H1 (cell line): ENCODE measurements at regions not wholly inside any gene's neighbourhood (a gene's known extent, or its start where the extent isn't known, plus 50 kb on each side); places are given as distances from the start of the nearest gene placed in this dataset.
A peak's percentile ranks its signal among the peaks of the same experiment; 100 is the strongest.

ENCODE experiments used
- CTCF ChIA-PET: fragments of 300-600 bp; sonication (Branson Sonifier 250); formaldehyde crosslinking; loops from one replicate; lab custom pipeline; 2021; ENCODE audit not compliant: partially characterized antibody; lab: Charles Lee
- POLR2A ChIA-PET: fragments of 300-600 bp; sonication (Branson Sonifier 250); formaldehyde crosslinking; loops from one replicate; lab custom pipeline; 2021; ENCODE audit warnings: inconsistent platforms; ENCODE audit not compliant: partially characterized antibody; lab: Charles Lee
- DNase-seq, 2 experiments: peaks; one replicate each; pipeline versions ENCODE4 v3.0.0 to v3.0.0-alpha.2; 2010 to 2022; ENCODE audit warnings: low spot score in 2 of 2, low read depth in 1 of 2, mixed read lengths in 1 of 2
- FAIRE-seq: peaks from 2 replicates; lab custom pipeline; 2011; peaks lifted over from hg19 to GRCh38; lab: Jason Lieb, UNC
- H2AFZ ChIP-seq: 2 replicates; pipeline ENCODE4 v1.8.1; 2012; ENCODE audit warnings: low read length, inconsistent platforms
- H2AK5ac ChIP-seq: 2 replicates; pipeline ENCODE4 v1.6.1; 2013; ENCODE audit warnings: low read depth, low read length
- H2BK120ac ChIP-seq: replicated peaks from 2 replicates; pipeline ENCODE3; 2013; ENCODE audit warnings: low read depth, low read length, inconsistent platforms
- H2BK12ac ChIP-seq: 2 replicates; pipeline ENCODE4 v1.6.1; 2013; ENCODE audit warnings: low read depth, low read length
- H2BK15ac ChIP-seq: 2 replicates; pipeline ENCODE4 v1.6.1; 2013; ENCODE audit warnings: low read length
- H2BK20ac ChIP-seq: 2 replicates; pipeline ENCODE4 v1.6.1; 2013; ENCODE audit warnings: low read length
- H2BK5ac ChIP-seq: 2 replicates; pipeline ENCODE4 v1.6.1; 2013; ENCODE audit warnings: low read depth, low read length
- H3K14ac ChIP-seq: 2 replicates; pipeline ENCODE4 v1.6.1; 2013; ENCODE audit warnings: inconsistent platforms; ENCODE audit not compliant: insufficient read length
- H3K18ac ChIP-seq: 2 replicates; pipeline ENCODE4 v1.6.1; 2013; ENCODE audit warnings: low read length; ENCODE audit errors: extremely low read depth
- H3K23ac ChIP-seq: 2 replicates; pipeline ENCODE4 v1.6.1; 2013; ENCODE audit warnings: inconsistent platforms; ENCODE audit not compliant: insufficient read length
- H3K23me2 ChIP-seq: 2 replicates; pipeline ENCODE4 v1.6.1; 2013; ENCODE audit warnings: low read depth, low read length
- H3K27ac ChIP-seq: 2 replicates; pipeline ENCODE4 v1.6.1; 2011; ENCODE audit warnings: low read depth, low read length, inconsistent platforms
- H3K27me3 ChIP-seq, 4 experiments: replicated peaks in 1 of 4; 1 replicate in 1 of 4; 2 replicates in 3 of 4; pipeline versions ENCODE4 v1.6.1 to v1.8.1; 2011 to 2013; ENCODE audit warnings: low read length in 3 of 4, mild to moderate bottlenecking in 3 of 4, inconsistent platforms in 2 of 4, mixed read lengths in 2 of 4, moderate library complexity in 1 of 4; ENCODE audit not compliant: control insufficient read depth in 3 of 4, insufficient read depth in 3 of 4; ENCODE audit errors: extremely low read depth in 1 of 4
- H3K36me3 ChIP-seq, 4 experiments: 2 replicates each; pipeline versions ENCODE4 v1.6.1 to v1.8.1; 2011 to 2013; ENCODE audit warnings: mild to moderate bottlenecking in 4 of 4, low read length in 3 of 4, moderate library complexity in 2 of 4, control low read depth in 1 of 4, inconsistent platforms in 1 of 4; ENCODE audit not compliant: insufficient read depth in 4 of 4, control insufficient read depth in 2 of 4
- H3K4ac ChIP-seq: replicated peaks from 2 replicates; pipeline ENCODE3; 2013; ENCODE audit warnings: low read length, low read depth, mixed read lengths, inconsistent platforms; ENCODE audit not compliant: insufficient read length
- H3K4me1 ChIP-seq, 4 experiments: replicated peaks in 1 of 4; 1 replicate in 1 of 4; 2 replicates in 3 of 4; pipeline versions ENCODE4 v1.6.1 to v1.8.1; 2011 to 2013; ENCODE audit warnings: low read length in 3 of 4, inconsistent platforms in 2 of 4, mixed read lengths in 1 of 4; ENCODE audit not compliant: insufficient read depth in 4 of 4, control insufficient read depth in 3 of 4
- H3K4me2 ChIP-seq, 2 experiments: 2 replicates each; pipeline versions ENCODE4 v1.6.1 to v1.8.1; 2011 to 2013; ENCODE audit warnings: low read depth in 2 of 2, low read length in 2 of 2, control low read depth in 1 of 2, inconsistent platforms in 1 of 2, mild to moderate bottlenecking in 1 of 2; ENCODE audit not compliant: insufficient read depth in 1 of 2
- H3K4me3 ChIP-seq, 4 experiments: fragments of 200-600, 300-600 bp in 1 of 4; sonication (generic), shearing (Covaris generic), sonication (Bioruptor Twin) in 1 of 4; 2 replicates each; pipeline versions ENCODE4 v1.5.1 to v1.8.1; 2011 to 2016; ENCODE audit warnings: low read length in 4 of 4, low read depth in 3 of 4, control low read depth in 2 of 4, inconsistent platforms in 2 of 4, mild to moderate bottlenecking in 2 of 4, mixed read lengths in 1 of 4, moderate library complexity in 1 of 4; ENCODE audit not compliant: insufficient read depth in 2 of 4; ENCODE audit errors: extremely low read depth in 1 of 4
- H3K56ac ChIP-seq: replicated peaks from 2 replicates; pipeline ENCODE3; 2013; ENCODE audit warnings: low read depth, mild to moderate bottlenecking, mixed read lengths, low read length, inconsistent platforms; ENCODE audit not compliant: insufficient read length
- H3K79me1 ChIP-seq: 2 replicates; pipeline ENCODE4 v1.6.1; 2013; ENCODE audit warnings: low read depth, low read length, control low read depth
- H3K79me2 ChIP-seq, 2 experiments: 2 replicates each; pipeline versions ENCODE4 v1.6.1 to v1.8.1; 2012 to 2013; ENCODE audit warnings: low read length in 2 of 2, mild to moderate bottlenecking in 2 of 2, inconsistent platforms in 1 of 2; ENCODE audit not compliant: insufficient read depth in 2 of 2, control insufficient read depth in 1 of 2
- H3K9ac ChIP-seq, 4 experiments: replicated peaks in 1 of 4; 1 replicate in 1 of 4; 2 replicates in 3 of 4; pipeline versions ENCODE4 v1.6.1 to v1.8.1; 2011 to 2013; ENCODE audit warnings: low read depth in 3 of 4, low read length in 3 of 4, control low read depth in 2 of 4, mild to moderate bottlenecking in 2 of 4, moderate library complexity in 2 of 4, inconsistent platforms in 1 of 4; ENCODE audit errors: extremely low read depth in 1 of 4
- H3K9me3 ChIP-seq, 2 experiments: 2 replicates each; pipeline versions ENCODE4 v1.6.1 to v1.8.1; 2012 to 2013; ENCODE audit warnings: mild to moderate bottlenecking in 2 of 2, moderate library complexity in 2 of 2, control low read depth in 1 of 2, inconsistent platforms in 1 of 2, low read depth in 1 of 2, low read length in 1 of 2, mixed read lengths in 1 of 2; ENCODE audit not compliant: insufficient read depth in 2 of 2
- H4K20me1 ChIP-seq, 2 experiments: replicated peaks in 1 of 2; 2 replicates each; pipeline versions ENCODE3 to v1.8.1; 2011 to 2013; ENCODE audit warnings: inconsistent platforms in 2 of 2, low read length in 2 of 2, mild to moderate bottlenecking in 1 of 2; ENCODE audit not compliant: insufficient read depth in 2 of 2, control insufficient read depth in 1 of 2
- H4K5ac ChIP-seq: 2 replicates; pipeline ENCODE4 v1.6.1; 2013; ENCODE audit warnings: low read length, low read depth, mixed read lengths, inconsistent platforms; ENCODE audit not compliant: insufficient read length
- H4K8ac ChIP-seq: 2 replicates; pipeline ENCODE4 v1.8.0; 2013; ENCODE audit warnings: mild to moderate bottlenecking, moderate library complexity, low read length, inconsistent platforms; ENCODE audit not compliant: insufficient read depth; ENCODE audit errors: extremely low read depth
- H4K91ac ChIP-seq: replicated peaks from 2 replicates; pipeline ENCODE3; 2013; ENCODE audit warnings: low read length, mixed read lengths, inconsistent platforms; ENCODE audit not compliant: insufficient read length
- CEBPB ChIP-seq: IDR thresholded peaks from 2 replicates; pipeline ENCODE4 v1.6.1; 2012; ENCODE audit warnings: low read depth, low read length
- CTBP2 ChIP-seq: IDR thresholded peaks from 2 replicates; pipeline ENCODE4 v1.7.0; 2011; ENCODE audit warnings: borderline replicate concordance, mild to moderate bottlenecking, moderate library complexity, mixed read lengths, low read length; ENCODE audit not compliant: insufficient read depth, insufficient read length
- CTCF ChIP-seq, 3 experiments: IDR thresholded peaks; 1 replicate in 2 of 3; 2 replicates in 1 of 3; pipeline versions ENCODE4 v1.5.1 to v1.6.1; 2011; ENCODE audit warnings: low read length in 3 of 3, mild to moderate bottlenecking in 3 of 3, inconsistent platforms in 2 of 3, low read depth in 1 of 3, moderate library complexity in 1 of 3; ENCODE audit not compliant: insufficient read depth in 1 of 3; ENCODE audit errors: control extremely low read depth in 1 of 3
- EGR1 ChIP-seq: IDR thresholded peaks from 2 replicates; pipeline ENCODE4 v1.6.1; 2011; ENCODE audit warnings: low read depth, low read length, borderline replicate concordance
- KDM5A ChIP-seq: fragments of 200-600 bp; IDR thresholded peaks from 2 replicates; pipeline ENCODE4 v1.7.1; 2012; ENCODE audit warnings: mild to moderate bottlenecking, low read length, inconsistent platforms, mixed read lengths
- RAD21 ChIP-seq, 2 experiments: IDR thresholded peaks in 1 of 2; conservative IDR thresholded peaks in 1 of 2; 2 replicates each; pipeline ENCODE4 v1.6.1; 2011; ENCODE audit warnings: low read depth in 2 of 2, low read length in 2 of 2, improper control_type of control experiment in 1 of 2, inconsistent platforms in 1 of 2, mild to moderate bottlenecking in 1 of 2, moderate library complexity in 1 of 2
- SIRT6 ChIP-seq: IDR thresholded peaks from one replicate; pipeline ENCODE4 v1.7.1; 2012; ENCODE audit warnings: low read length, inconsistent platforms
- YY1 ChIP-seq: IDR thresholded peaks from 2 replicates; pipeline ENCODE4 v1.6.1; 2011; ENCODE audit warnings: low read depth, mild to moderate bottlenecking, low read length
- WGBS, 2 experiments: shearing (Covaris generic) in 1 of 2; methylation state at CpG; one replicate each; pipeline versions ENCODE4 v1.1.6 to v1.1.7; 2013 to 2015; ENCODE audit warnings: low lambda C conversion rate in 2 of 2, mixed read lengths in 2 of 2, inconsistent platforms in 1 of 2, low coverage in 1 of 2, missing lambda C conversion rate in 1 of 2; ENCODE audit not compliant: insufficient replicate concordance in 2 of 2, insufficient coverage in 1 of 2, insufficient read length in 1 of 2; ENCODE audit errors: extremely low coverage in 1 of 2, missing lambda C conversion rate in 1 of 2; 5-methylcytosine and 5-hydroxymethylcytosine counted together

- no peak overlapping the region for H3K23ac ChIP-seq
- no peak overlapping the region for H4K91ac ChIP-seq
- H3K36me3 ChIP-seq: peaks cover 0 to 4% (median 0%) of the 10 kb centered on the region in 4 experiments; a peak in 2 of 8 replicates
- no peak overlapping the region for H4K5ac ChIP-seq
- DNase-seq: no peak
- H2BK5ac ChIP-seq: no peak overlapping the region
- 94% methylated on average over 11 of the region's 14 CpGs; no CpG with 5 or more reads in 1 of the 2 experiments for WGBS, 2 experiments
- no peak overlapping the region for H4K8ac ChIP-seq
- no peak overlapping the region for H3K18ac ChIP-seq
- H2AK5ac ChIP-seq: no peak overlapping the region
- no peaks in the 10 kb centered on the region for H3K79me2 ChIP-seq
- H2BK20ac ChIP-seq: no peak overlapping the region
- no peak overlapping the region for H3K4me2 ChIP-seq
- peak in 2 of 3 experiments; percentile 7 to 18; a peak in 1 of 4 replicates for TF ChIP-seq CTCF (IDR thresholded peaks at IDR 0.05; ENCODE audit: control extremely low read depth in 1 of 3, insufficient read depth in 1 of 3, low read depth in 1 of 3, low read length in 3 of 3)
- no peak for TF ChIP-seq KDM5A
- no peak for TF ChIP-seq CTBP2
- TF ChIP-seq YY1: peak; percentile 75
- no peak for TF ChIP-seq SIRT6
- TF ChIP-seq CEBPB: no peak
- TF ChIP-seq EGR1: no peak
- TF ChIP-seq RAD21 (IDR thresholded peaks at IDR 0.05 in 1 of 2, conservative IDR thresholded peaks at IDR 0.05 in 1 of 2; ENCODE audit: low read depth in 2 of 2, low read length in 2 of 2): peak; percentile 20 to 41; a peak in 3 of 4 replicates
- TF ChIP-seq, all 59 proteins: peak for 3
- H3K56ac ChIP-seq: no peak overlapping the region
- ChIA-PET CTCF (interaction anchor here (0.9 to 3.2 kb wide), 11 partner anchors 9 to 264 kb away, joined by 3 to 22 read pairs (median 4); no protein-coding TSS in a partner anchor), POLR2A (no interaction called here)
- no peaks in the 10 kb centered on the region for H3K4me1 ChIP-seq
- H3K4ac ChIP-seq: no peak overlapping the region
- H3K9ac ChIP-seq: no peak overlapping the region
- no peak overlapping the region for H2AFZ ChIP-seq
- H2BK12ac ChIP-seq: no peak overlapping the region
- no peak overlapping the region for H3K27ac ChIP-seq
- H3K9me3 ChIP-seq: peaks cover 5 to 17% of the 10 kb centered on the region in 2 experiments; a peak in 3 of 4 replicates
- no peak overlapping the region for H2BK15ac ChIP-seq
- no peak overlapping the region for H3K14ac ChIP-seq
- H3K79me1 ChIP-seq: no peaks in the 10 kb centered on the region
- H3K23me2 ChIP-seq: peaks cover 2% of the 10 kb centered on the region; the same call in 1 of the 2 replicates
- no peak overlapping the region for H2BK120ac ChIP-seq
- FAIRE-seq: no peak
- no peaks in the 10 kb centered on the region for H4K20me1 ChIP-seq
- no peaks in the 10 kb centered on the region for H3K27me3 ChIP-seq
- H3K4me3 ChIP-seq: no peak overlapping the region
Measured at GRCh38 chr4:57303012-57303751, 193.0 kb upstream of the IGFBP7 start.
